GM23248 (cell line): ENCODE measurements at regions not wholly inside any gene's neighbourhood (a gene's known extent, or its start where the extent isn't known, plus 50 kb on each side); places are given as distances from the start of the nearest gene placed in this dataset.

Experiments
- EZH2 ChIP-seq: fragments of 200-600 bp; sonication (generic); IDR thresholded peaks from 2 replicates; pipeline ENCODE4 v1.6.1; 2018; ENCODE audit warnings: antibody characterized with exemption, mild to moderate bottlenecking; ENCODE audit not compliant: insufficient read depth, poor library complexity, severe bottlenecking
- EZH2phosphoT487 ChIP-seq: fragments of 200-600 bp; sonication (generic); IDR thresholded peaks from 2 replicates; pipeline ENCODE4 v1.6.1; 2018; ENCODE audit warnings: antibody characterized with exemption, moderate library complexity, mild to moderate bottlenecking, low read depth; ENCODE audit not compliant: insufficient read depth

DNA sequence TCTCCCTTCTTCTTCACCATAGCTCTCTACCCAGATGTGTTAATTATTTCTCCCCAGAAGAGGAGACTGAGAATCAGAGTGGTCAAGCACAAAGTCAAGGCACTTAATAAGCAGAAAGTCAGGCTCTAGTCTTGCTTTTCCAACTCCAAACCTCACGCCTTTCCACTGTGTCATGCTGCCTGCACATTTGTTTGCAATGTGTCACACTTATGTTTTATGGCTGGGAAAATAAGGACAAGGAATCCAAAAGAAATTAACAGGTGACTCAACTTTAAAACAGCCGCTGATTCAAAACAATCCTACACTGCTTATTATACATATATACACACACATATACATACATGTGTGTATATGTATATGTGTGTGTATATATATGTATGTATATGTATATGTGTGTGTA, 255.7 kb upstream of the DYNLRB2 start:
- TF ChIP-seq EZH2 (no peak), EZH2phosphoT487 (no peak)
